ENCODE measurements at regions not wholly inside any gene's neighbourhood (a gene's known extent, or its start where the extent isn't known, plus 50 kb on each side); places are given as distances from the start of the nearest gene placed in this dataset.

DNA sequence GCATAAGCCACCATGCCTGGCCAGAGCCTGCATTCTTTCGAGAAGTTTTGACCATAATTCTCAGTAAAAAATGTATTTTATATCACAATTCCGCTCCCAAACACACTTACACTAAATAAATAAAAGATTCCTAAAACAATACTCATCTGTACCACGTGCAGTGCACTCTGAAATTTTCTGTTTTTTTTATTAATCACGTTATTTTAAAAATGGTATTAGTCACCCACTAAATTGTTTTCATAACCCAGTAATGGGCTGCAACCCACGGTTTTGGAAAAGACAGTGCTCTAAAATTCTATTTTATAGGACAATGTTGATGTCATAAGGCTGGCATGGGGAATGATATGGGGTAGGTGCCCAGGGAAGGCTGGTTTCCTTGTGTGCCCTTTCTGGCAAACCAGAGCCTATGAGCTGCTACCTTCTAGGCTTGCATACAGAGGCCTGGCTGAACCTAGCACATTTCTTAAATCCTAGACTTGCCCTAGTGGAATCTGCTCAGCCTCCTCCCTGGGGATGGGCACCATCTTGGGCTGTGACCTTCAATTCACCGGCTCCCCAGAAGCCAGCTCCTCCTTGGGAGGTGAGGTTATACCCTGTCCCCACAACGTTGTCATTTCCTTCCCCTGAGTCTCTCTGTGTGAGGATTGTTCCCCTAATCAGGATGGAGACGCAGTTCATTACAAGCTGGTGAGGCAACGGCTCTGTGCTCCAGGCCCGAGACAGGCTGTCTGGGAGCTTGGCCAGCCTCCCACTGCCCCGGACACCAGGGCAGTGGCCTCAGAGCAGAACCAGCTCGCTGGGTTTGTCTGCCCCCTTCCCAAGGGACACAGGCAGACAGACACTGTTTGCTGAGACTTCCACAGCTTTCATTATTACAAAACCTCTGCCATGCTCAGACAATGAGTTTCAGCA is 116.5 kb upstream of the NAV2 start:
- peak; percentile 95 for DNase-seq (ENCODE audit: low spot score)

GRCh38 chr11:19595499-19595839 is 117.2 kb upstream of the NAV2 start:
- no peak for DNase-seq (ENCODE audit: low spot score)

GRCh38 chr11:19594326-19594725 is 118.3 kb upstream of the NAV2 start:
- DNase-seq (ENCODE audit: low spot score), result no peak

DNA sequence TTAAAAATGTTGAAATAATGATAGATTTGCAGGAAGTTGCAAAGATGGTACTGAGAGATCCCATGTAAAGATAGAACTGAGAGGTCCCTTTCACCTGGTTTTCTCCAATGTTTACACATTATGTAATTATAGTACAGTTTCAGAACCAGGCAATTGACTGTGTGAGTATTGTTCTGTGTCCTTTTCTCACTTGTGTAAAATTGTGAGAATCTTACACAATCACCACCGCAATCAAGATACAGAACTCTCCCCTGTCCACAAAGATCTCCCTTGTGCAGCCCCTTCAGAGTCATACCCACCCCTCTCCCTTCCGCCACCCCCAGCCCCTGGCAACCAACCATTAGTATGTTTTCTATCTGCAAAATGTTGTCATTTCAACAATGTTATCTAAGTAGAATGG is 119.8 kb upstream of the NAV2 start:
- no peak for DNase-seq (ENCODE audit: low spot score)

GRCh38 chr11:19589567-19590260 is 122.9 kb upstream of the NAV2 start:
- no peak for DNase-seq (ENCODE audit: low spot score)

DNA sequence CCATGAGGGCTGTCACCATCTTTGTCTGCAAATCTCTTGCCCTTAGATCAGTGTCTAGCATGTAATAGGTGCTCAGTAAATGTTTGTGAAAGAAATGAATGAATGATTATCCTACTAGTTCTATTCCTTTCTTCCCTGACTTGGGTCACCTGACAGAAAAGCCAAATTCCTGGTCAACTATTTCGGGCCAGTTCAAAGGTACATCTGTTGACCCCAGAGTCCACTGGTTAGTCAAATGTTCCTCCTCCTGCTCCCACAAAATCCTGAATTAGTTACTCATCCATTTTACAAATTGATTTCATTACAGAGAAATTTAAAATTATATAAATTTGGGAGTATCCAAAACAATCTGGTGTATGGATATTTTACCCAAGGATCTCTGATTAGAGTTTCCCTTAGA is 124.7 kb upstream of the NAV2 start:
- no peak for DNase-seq (ENCODE audit: low spot score)

DNA sequence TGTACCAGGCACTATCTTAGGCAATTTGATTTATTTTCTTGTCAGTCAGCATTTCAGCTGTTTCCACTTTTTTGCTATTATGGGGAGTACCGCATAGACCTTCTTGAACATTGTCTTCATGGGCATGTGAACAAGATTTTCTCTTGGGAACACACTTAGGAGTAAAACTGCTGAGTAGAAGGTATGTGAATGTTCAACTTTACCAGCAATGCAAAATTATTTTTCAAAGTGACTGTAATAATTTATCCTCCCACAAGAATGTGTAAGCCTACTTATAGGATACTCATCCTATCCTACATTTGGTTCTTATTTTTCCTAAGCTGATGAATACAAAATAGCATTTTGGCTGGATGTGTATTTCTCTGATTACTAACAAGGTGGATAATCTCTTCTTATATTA is 132.0 kb upstream of the NAV2 start:
- no peak for DNase-seq (ENCODE audit: low spot score)

GRCh38 chr11:19579957-19580356 is 132.7 kb upstream of the NAV2 start:
- no peak for DNase-seq (ENCODE audit: low spot score)

GRCh38 chr11:19578871-19579270 is 133.8 kb upstream of the NAV2 start:
- DNase-seq (ENCODE audit: low spot score), result no peak

- peak; percentile 72 for DNase-seq (ENCODE audit: low spot score)
Measured at GRCh38 chr11:19577976-19578619, 134.5 kb upstream of the NAV2 start.

- peak; percentile 41 for DNase-seq (ENCODE audit: low spot score)
Measured at GRCh38 chr11:19577391-19577975, 135.2 kb upstream of the NAV2 start.

DNA sequence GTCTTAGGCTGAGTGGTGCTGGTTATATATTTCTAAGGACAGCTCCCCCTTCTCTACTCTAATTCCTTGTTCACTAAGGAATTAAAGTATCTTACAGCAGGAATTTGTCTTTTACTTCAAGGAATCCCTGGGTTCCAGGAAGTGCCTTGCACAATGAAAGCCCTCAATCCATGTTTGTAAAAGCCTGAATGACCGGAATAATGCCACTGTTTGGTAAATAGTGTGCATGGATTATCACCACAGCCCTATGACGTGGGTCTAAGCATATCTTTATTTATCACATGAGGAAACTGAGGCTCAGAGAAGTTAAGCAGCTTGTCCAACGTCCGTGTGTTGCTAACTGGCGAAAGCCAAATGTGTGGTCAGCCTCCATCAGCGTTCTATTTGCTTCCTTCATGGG is 135.7 kb upstream of the NAV2 start:
- no peak for DNase-seq (ENCODE audit: low spot score)

GRCh38 chr11:19576054-19576453 is 136.6 kb upstream of the NAV2 start:
- no peak for DNase-seq (ENCODE audit: low spot score)

DNA sequence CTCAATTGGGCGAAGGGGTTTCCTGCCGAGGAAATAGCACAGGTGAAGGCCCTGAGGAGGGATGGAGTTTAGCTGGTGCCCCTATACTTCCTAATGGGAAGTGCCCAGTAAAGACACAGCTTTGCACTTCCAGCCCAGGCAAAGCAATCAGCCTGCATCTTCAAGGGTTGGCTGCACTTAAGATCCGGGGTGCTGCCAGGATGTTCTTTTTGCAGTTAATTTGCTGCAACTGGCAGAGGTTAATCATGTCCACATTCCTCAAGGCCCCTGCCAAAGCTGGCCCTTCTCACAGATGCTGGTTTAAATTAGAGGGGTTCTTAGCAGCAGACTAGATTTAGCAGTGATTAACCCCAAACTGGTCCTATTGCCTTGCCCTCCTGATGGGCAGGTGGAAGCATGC is 137.7 kb upstream of the NAV2 start:
- no peak for DNase-seq (ENCODE audit: low spot score)

GRCh38 chr11:19573666-19574065 is 139.0 kb upstream of the NAV2 start:
- no peak for DNase-seq (ENCODE audit: low spot score)

DNA sequence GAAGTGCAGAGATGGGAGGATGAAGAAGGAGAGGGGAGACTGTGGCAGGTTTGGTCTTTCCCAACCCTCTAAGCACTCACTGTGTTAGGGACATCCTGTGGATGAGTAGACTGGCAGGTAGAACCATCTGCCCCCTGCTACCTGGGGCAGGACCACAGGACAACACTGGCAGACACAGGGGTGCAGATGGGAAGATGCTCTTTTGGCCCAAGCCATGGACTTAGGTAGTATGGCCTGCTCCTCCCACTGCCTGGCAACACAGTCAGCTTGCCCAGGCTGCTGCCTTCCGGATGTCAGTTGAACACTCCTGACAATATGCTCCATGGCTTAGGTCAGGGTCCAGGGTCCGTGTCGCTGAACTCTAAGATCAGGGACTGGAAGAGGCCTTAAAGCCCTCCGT is 140.7 kb upstream of the NAV2 start:
- no peak for DNase-seq (ENCODE audit: low spot score)

GRCh38 chr11:19570889-19571288 is 141.7 kb upstream of the NAV2 start:
- DNase-seq (ENCODE audit: low spot score), result no peak

DNA sequence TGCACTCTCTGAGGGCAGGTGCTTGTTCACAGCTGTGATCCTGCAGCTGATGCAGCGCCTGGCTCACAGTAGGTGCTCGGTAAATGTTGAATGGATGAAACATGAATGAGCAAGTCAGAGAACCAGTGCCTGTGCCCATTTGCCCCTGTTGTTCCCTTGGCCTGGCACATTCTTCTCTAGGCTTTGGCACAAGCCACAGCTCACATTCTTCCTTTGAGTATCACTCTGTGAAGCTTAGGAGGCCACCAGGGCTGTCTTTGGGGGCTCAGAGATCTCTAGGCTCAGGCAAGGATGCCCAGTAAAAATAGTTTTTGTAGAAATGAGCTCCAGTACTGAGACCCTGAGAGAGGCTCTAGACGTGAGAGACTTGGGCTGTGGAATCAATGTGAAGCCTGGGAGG is 144.6 kb upstream of the NAV2 start:
- no peak for DNase-seq (ENCODE audit: low spot score)

DNA sequence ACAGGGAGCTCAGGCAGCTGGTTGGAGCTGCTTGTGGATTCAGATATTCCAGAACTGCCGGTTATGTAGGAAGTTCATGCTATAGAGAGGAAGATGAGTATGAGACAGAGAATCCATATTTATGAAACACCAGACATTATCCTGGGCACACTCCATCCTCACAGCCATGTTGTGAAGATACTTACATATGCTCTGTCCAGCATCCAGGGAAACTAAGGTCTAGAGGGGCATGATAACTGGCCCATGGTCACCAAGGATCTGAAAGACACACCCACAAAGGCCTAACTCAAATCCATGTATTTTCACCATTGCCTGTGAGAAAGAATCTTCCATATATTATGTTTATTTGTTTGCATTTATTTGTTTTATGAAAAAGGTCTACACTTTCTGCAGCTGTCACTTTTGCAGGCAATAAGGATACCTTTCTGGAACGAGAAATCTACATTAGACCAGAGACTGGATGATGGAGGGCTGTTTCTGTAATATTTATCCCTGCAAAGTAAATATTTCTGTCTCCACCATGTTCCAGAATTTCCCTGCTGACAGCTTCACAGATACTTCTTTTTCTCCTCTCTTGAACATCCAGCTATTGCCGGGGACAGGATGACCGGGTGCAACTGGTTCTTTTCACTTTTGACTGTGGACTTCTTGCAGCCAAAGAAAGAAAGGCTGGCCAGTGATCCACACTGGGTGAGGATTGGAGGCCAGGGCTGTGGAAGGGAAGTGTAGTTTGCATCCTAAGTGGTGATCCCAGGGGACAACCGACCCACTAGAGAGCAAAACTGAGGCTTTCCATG is 145.9 kb upstream of the NAV2 start:
- no peak for DNase-seq (ENCODE audit: low spot score)

- DNase-seq (ENCODE audit: low spot score), result no peak
Measured at GRCh38 chr11:19565639-19566038, 147.0 kb upstream of the NAV2 start.

GRCh38 chr11:19562156-19562555 is 150.5 kb upstream of the NAV2 start:
- DNase-seq (ENCODE audit: low spot score), result no peak

GRCh38 chr11:19561011-19561410 is 151.6 kb upstream of the NAV2 start:
- peak; percentile 69 for DNase-seq (ENCODE audit: low spot score)
